Esophagus squamous epithelium (tissue), 5 donors: ENCODE measurements at regions not wholly inside any gene's neighbourhood (a gene's known extent, or its start where the extent isn't known, plus 50 kb on each side); places are given as distances from the start of the nearest gene placed in this dataset.
"Not testable (repeated sequence)": the region's sequence is repeated elsewhere in the genome, so short reads cannot be mapped to it uniquely, and the experiment has no call there.

Source experiments
- DNase-seq: peaks from one replicate; lab custom pipeline; 2025; lab: John Stamatoyannopoulos, UW
- H3K27ac ChIP-seq, 4 donors: fragments of 200-600 bp; sonication (generic); one replicate each; pipeline ENCODE4 v1.5.1; 2016 to 2019; ENCODE audit warnings: mild to moderate bottlenecking in 1 of 4
- H3K27me3 ChIP-seq, 4 donors: fragments of 200-600 bp; sonication (generic); 1 replicate in 3 of 4; 2 replicates in 1 of 4; pipeline versions ENCODE4 v1.5.1 to v1.6.0; 2017 to 2021; ENCODE audit warnings: antibody characterized with exemption in 1 of 4
- H3K36me3 ChIP-seq, 3 donors: fragments of 200-600 bp; sonication (generic); one replicate each; pipeline ENCODE4 v1.5.1; 2016 to 2019
- H3K4me1 ChIP-seq, 3 donors: fragments of 200-600 bp; sonication (generic); one replicate each; pipeline ENCODE4 v1.5.1; 2017 to 2019
- H3K4me3 ChIP-seq, 4 donors: fragments of 200-600 bp; sonication (generic); 1 replicate in 3 of 4; 2 replicates in 1 of 4; pipeline ENCODE4 v1.5.1; 2016 to 2019; ENCODE audit warnings: mild to moderate bottlenecking in 2 of 4, moderate library complexity in 1 of 4
- H3K9me3 ChIP-seq, 3 donors: fragments of 200-600 bp; sonication (generic); one replicate each; pipeline ENCODE4 v1.5.1; 2016 to 2019
- POLR2A ChIP-seq, 4 donors: fragments of 450-650 bp; IDR thresholded peaks; one replicate each; pipeline ENCODE4 v1.6.1; 2017; ENCODE audit warnings: antibody characterized with exemption in 4 of 4, mild to moderate bottlenecking in 4 of 4, moderate library complexity in 3 of 4
- WGBS, 2 donors: methylation state at CpG; one replicate each; pipeline ENCODE4 v1.1.5; 2018; 5-methylcytosine and 5-hydroxymethylcytosine counted together
- intact Hi-C: fragments of 100-400 bp; cut with DNase I; formaldehyde crosslinking; loops from one replicate; pipeline ENCODE4 v1.15.0; 2022
- TF ChIP-seq, protein P1 (sequence below), 6 experiments: fragments of 450-650 bp in 4 of 6; fragments of 200-600 bp in 2 of 6; sonication (generic) in 2 of 6; IDR thresholded peaks; one replicate each; pipeline ENCODE4 v1.5.1; 2016 to 2019; ENCODE audit warnings: antibody characterized with exemption in 6 of 6, mild to moderate bottlenecking in 4 of 6, moderate library complexity in 4 of 6
- donor health status: DM: yes; HTN: yes; CAD: no.

DNA sequence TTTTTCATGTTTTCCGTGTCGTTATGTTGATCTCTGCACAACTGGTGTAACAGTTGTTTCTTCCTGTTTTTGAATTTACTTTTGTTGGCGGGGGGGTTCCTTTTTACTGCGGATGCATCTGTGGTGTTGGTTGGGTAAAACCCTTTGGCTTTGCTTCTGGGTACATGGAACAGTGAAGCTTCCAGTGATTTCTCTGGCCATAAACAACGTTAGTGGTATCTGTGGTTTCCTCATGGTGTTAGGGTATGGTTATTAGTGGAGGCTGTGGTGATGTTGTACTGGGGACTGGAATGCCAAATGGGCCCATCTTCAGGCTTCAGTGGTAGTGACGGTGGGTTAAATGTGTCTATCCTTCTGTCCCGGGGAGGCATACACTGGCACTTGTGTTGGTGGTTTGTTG lies 285.4 kb upstream of the ZNF804A start:
- Histone ChIP-seq H3K36me3 (no peaks in the 10 kb centered on the region), H3K4me1 (no peaks in the 10 kb centered on the region), H3K27ac (no peak overlapping the region), H3K9me3 (no peaks in the 10 kb centered on the region), H3K4me3 (no peak overlapping the region), H3K27me3 (no peaks in the 10 kb centered on the region)
- intact Hi-C loops, result no loop called here
- DNase-seq, result no peak
- WGBS, 2 donors, result 80 to 81% methylated on average over 7 of the region's 7 CpGs
- TF ChIP-seq, protein P1, sequence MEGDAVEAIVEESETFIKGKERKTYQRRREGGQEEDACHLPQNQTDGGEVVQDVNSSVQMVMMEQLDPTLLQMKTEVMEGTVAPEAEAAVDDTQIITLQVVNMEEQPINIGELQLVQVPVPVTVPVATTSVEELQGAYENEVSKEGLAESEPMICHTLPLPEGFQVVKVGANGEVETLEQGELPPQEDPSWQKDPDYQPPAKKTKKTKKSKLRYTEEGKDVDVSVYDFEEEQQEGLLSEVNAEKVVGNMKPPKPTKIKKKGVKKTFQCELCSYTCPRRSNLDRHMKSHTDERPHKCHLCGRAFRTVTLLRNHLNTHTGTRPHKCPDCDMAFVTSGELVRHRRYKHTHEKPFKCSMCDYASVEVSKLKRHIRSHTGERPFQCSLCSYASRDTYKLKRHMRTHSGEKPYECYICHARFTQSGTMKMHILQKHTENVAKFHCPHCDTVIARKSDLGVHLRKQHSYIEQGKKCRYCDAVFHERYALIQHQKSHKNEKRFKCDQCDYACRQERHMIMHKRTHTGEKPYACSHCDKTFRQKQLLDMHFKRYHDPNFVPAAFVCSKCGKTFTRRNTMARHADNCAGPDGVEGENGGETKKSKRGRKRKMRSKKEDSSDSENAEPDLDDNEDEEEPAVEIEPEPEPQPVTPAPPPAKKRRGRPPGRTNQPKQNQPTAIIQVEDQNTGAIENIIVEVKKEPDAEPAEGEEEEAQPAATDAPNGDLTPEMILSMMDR (IDR thresholded peaks at IDR 0.05), result no peak
- no peak for TF ChIP-seq POLR2A (IDR thresholded peaks at IDR 0.05)

DNA sequence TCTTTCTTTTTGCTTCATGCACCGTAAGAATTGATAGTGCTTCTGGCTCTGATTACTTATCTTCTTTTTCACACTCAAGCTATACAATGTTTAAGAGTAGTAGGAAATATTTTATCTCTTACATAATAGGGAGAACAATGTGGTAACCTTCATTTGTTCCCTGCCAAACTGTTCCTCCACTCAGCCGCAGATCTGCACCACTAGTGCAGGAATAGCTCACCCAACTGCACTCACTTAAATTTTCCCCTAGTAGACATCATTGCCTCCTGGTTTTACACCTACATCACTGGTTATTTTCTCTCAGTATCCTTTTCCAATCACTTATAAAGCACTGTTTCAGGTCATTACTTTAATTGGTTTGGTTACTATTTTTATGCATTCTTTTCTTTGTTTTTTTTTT lies 283.5 kb upstream of the ZNF804A start:
- Histone ChIP-seq H3K27me3 (no peaks in the 10 kb centered on the region), H3K9me3 (no peaks in the 10 kb centered on the region), H3K4me1 (no peaks in the 10 kb centered on the region), H3K4me3 (no peak overlapping the region), H3K36me3 (no peaks in the 10 kb centered on the region), H3K27ac (no peak overlapping the region)
- DNase-seq, result no peak
- intact Hi-C loops, result no loop called here
- 73 to 78% methylated on average over 2 of the region's 2 CpGs for WGBS, 2 donors
- no peak for TF ChIP-seq POLR2A (IDR thresholded peaks at IDR 0.05)
- TF ChIP-seq, protein P1 (IDR thresholded peaks at IDR 0.05), result no peak

DNA sequence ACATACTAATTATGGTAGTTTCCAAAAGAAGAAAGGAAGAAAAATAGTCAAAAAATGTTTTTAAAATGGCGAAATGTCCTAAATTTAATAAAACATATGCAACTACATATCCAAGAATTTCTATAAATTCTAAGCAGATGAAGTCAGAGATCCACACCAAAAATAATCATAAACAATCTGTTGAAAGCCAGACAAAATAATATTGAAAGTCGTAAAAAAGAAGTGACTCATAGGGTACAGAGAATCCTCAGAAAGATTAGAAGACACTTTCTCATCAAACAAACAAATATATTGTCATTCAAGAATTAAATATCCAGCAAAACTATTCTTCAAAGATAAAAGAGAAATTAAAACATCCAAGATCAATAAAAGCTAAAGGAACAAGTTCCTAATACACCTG lies 281.4 kb upstream of the ZNF804A start:
- Histone ChIP-seq H3K4me3 (no peak overlapping the region), H3K36me3 (no peaks in the 10 kb centered on the region), H3K9me3 (no peaks in the 10 kb centered on the region), H3K4me1 (no peaks in the 10 kb centered on the region), H3K27ac (no peak overlapping the region), H3K27me3 (no peaks in the 10 kb centered on the region)
- intact Hi-C loops, result no loop called here
- DNase-seq, result no peak
- 60% methylated on average over 2 of the region's 2 CpGs for WGBS, 2 donors
- no peak for TF ChIP-seq POLR2A (IDR thresholded peaks at IDR 0.05)
- TF ChIP-seq, protein P1 (IDR thresholded peaks at IDR 0.05), result no peak

DNA sequence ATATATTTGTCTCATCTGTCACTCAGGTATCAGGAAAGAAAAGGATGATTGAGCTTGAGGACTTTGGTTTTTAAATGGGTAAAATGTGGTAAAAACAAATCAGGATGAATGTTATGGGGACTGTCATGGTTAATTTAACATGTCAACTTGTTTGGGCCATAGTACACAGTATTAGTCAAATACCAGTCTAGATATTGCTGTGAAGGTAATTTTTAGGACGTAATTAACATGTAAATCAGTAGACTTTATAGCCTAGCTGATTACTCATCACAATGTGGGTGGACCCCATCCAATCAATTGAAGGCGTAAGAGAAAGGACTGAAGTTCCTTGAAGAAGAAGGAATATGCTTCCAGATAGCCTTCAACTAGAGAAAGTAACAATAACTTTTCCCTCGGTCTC lies 275.7 kb upstream of the ZNF804A start:
- H3K4me1 ChIP-seq, result no peaks in the 10 kb centered on the region
- 69 to 76% methylated on average over 3 of the region's 3 CpGs for WGBS, 2 donors
- DNase-seq, result no peak
- intact Hi-C loops, result no loop called here
- no peak overlapping the region for H3K4me3 ChIP-seq
- H3K36me3 ChIP-seq, result no peaks in the 10 kb centered on the region
- no peaks in the 10 kb centered on the region for H3K9me3 ChIP-seq
- H3K27ac ChIP-seq, result no peak overlapping the region
- TF ChIP-seq, protein P1 (IDR thresholded peaks at IDR 0.05), result no peak
- TF ChIP-seq POLR2A (IDR thresholded peaks at IDR 0.05), result no peak
- H3K27me3 ChIP-seq, result no peaks in the 10 kb centered on the region

DNA sequence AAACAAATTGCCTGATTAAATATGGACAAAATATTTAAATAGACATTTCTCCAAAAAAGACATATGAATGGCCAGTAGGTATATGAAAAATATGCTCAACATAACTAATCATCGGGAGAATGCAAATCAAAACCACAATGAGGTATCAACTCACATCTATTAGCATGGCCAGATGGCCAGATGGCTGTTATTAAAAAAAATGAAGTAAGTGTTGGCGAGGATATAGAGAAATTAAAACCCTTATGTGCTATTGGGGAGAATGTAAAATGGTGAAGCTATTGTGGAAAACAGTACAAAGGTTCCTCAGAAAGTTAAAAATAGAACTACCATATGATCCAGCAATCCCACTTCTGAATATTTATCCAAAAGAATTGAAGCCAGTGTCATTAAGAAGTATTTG lies 272.3 kb upstream of the ZNF804A start:
- no peaks in the 10 kb centered on the region for H3K36me3 ChIP-seq
- intact Hi-C loops, result no loop called here
- H3K4me3 ChIP-seq, result no peak overlapping the region
- WGBS, 2 donors, result 76 to 86% methylated on average over 2 of the region's 2 CpGs
- no peaks in the 10 kb centered on the region for H3K9me3 ChIP-seq
- TF ChIP-seq, protein P1 (IDR thresholded peaks at IDR 0.05), result no peak
- TF ChIP-seq POLR2A (IDR thresholded peaks at IDR 0.05), result no peak
- no peaks in the 10 kb centered on the region for H3K27me3 ChIP-seq
- no peaks in the 10 kb centered on the region for H3K4me1 ChIP-seq
- DNase-seq, result no peak
- no peak overlapping the region for H3K27ac ChIP-seq

DNA sequence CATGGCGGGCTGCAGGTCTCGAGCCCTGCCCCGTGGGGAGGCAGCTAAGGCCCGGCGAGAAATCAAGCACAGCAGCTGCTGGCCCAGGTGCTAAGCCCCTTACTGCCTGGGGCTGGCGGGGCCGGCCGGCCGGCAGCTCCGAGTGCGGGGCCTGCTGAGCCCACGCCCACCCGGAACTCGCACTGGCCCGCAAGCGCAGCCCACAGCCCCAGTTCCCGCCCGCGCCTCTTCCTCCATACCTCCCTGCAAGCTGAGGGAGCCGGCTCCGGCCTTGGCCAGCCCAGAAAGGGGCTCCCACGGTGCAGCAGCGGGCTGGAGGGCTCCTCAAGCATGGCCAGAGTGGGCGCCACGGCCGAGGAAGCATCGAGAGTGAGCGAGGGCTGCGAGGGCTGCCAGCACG lies 270.5 kb upstream of the ZNF804A start:
- intact Hi-C loops, H3K27me3 ChIP-seq, H3K4me1 ChIP-seq, DNase-seq, H3K36me3 ChIP-seq, H3K27ac ChIP-seq, H3K4me3 ChIP-seq, H3K9me3 ChIP-seq: not testable (repeated sequence)
- 74 to 85% methylated on average over 4 to 9 of the region's 30 CpGs for WGBS, 2 donors

DNA sequence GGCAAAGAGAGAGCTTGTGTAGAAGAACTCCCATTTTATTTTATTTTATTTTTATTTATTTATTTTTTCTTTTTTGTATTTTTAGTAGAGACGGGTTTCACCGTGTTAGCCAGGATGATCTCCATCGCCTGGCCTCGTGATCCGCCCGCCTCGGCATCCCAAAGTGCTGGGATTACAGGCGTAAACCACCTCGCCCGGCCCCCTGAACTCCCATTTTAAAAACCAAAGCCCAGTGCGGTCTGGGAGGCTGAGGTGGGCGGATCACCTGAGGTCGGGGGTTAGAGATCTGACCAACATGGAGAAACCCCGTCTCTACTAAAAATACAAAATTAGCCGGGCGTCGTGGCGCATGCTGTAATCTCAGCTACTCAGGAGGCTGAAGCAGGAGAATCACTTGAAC lies 267.8 kb upstream of the ZNF804A start:
- H3K4me3 ChIP-seq, H3K9me3 ChIP-seq, H3K36me3 ChIP-seq, H3K27ac ChIP-seq, intact Hi-C loops, DNase-seq, H3K4me1 ChIP-seq, H3K27me3 ChIP-seq: not testable (repeated sequence)
- WGBS, 2 donors, result 90 to 97% methylated on average over 6 to 18 of the region's 18 CpGs
